Inferior parietal cortex (tissue), 1 donor: ENCODE measurements at regions not wholly inside any gene's neighbourhood (a gene's known extent, or its start where the extent isn't known, plus 50 kb on each side); places are given as distances from the start of the nearest gene placed in this dataset.

Source experiments
- DNase-seq: peaks from one replicate; pipeline ENCODE4 v3.0.0-alpha.2; 2016; ENCODE audit errors: extremely low spot score

- no peak for DNase-seq
Measured at GRCh38 chr4:141783770-141784169, 147.4 kb downstream of the IL15 start.

DNA sequence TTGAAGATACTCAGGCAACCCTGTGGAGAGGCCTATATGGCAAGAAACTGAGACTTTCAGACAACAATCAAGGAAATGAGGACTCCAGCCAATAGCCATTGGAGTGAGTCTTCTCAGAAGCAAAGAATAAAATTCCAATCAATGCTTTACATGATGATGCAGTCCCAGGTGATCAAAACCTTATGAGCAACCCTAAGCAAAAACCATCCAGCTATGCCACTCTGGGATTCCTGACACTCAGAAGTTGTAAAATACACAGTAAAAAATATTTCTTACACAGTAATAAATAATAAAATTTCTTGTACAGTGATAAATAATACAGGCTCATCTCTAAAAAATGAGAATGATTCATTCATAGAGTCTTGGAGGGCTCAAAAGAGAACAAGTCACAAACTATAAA lies 150.6 kb downstream of the IL15 start:
- DNase-seq, result no peak

DNA sequence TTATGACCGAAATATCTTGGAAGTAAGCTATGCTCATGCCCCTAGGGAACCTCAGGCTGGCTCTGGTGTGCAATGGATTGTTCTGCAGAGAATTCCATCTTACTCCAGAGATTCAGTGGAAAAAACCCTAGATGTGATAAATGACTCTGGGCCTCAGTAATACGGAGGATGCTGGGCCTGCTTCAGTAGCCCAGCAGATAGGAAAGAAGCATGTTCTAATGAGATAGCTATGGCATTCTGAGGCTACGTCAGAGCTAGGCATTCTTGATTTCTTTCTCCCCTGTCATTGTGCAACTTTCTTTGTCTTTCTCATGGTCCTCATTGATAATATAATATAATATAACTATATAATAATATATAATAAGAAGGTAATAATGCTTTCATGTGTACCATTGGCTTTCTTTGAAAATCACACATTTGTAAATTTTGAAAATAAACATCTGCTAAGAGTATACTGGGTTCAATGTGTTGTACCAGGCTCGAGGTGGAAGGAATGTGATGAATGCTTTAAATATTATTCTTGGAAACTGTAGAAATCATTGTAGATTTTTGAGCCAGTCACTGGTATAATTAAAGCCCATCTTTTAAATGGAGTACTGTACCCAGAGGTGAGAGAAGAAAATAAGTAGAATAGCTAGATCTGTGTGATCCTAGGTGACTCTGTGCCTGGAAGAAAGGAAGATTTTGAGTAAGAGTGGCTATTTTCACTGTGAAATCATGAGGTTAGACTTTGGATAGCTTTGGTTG lies 152.0 kb downstream of the IL15 start:
- DNase-seq, result no peak

- DNase-seq, result no peak
Measured at GRCh38 chr4:141789716-141790115, 153.3 kb downstream of the IL15 start.

DNA sequence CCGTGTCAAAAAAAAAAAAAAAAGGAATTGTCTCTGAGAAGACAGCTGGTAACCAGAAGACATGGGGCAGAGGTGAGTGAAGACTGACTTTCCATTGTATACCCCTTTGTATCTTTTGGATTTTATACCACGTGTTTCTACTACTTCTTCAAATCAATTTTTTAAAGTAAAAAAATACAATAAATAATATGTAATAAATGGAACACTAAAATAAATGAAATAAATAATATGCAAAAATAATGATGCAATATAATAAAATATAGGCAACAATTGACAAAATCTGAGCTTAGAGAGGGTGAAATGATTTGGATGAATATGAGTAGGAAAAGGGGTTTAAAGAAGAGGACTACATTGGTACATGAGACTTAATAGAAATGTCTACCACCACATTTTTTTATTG lies 155.8 kb downstream of the IL15 start:
- no peak for DNase-seq

DNA sequence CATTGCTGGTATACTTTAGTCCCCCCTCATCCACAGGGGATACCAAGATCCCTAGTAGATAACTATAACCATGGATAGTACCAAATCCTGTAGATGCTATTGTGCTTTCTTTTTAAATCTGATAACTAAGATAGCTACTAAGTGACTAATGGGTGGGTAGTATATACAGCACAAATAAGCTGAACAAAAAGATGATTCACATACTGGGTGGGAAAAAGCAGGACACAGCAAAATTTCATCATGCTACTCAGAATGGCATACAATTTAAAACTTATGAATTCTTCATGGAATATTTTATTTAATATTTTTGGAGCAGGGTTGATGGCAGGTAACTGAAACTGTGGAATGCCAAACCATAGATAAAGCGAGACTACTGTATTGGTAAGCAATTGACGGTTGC lies 161.6 kb downstream of the IL15 start:
- DNase-seq, result no peak

- no peak for DNase-seq
Measured at GRCh38 chr4:141801558-141801957, 165.2 kb downstream of the IL15 start.

GRCh38 chr4:141802333-141802732 lies 165.9 kb downstream of the IL15 start:
- no peak for DNase-seq

GRCh38 chr4:141804836-141805235 lies 168.5 kb downstream of the IL15 start:
- no peak for DNase-seq

DNA sequence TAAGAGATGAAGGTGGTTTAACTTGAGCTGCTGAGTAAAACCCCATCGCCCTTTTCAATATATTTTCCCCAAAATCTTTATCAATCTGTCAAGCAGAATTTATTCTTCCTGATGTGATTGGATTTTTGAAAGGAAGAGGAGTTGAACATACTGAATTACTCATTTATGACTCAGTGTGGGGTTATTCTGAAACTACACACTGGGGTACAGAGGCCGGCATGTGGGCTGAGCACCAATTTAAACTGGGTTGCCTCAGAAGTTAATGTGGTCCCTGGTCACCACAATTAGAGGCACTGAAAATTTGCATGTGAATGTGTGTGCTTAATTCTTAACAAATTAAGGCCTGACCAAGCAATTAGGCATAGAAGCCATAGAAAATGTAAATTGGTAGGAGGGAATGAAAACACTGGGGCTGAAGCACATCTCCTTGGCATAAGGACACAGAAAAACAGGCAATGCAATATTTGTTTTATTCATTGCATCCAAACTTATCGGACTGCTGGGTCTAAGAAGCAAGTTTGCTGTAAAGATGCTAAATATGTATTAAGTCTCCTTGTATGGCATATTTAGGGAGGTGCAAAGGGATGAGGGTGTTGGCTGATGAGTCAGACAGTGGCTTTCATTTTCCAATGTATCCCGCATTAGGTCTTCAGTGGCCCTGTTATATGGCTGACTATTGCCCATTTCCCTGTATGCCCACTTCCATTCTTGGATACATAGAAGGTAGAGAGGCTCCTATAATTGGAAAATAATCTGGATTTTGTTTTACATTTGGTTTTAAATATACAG lies 170.9 kb downstream of the IL15 start:
- DNase-seq, result no peak

DNA sequence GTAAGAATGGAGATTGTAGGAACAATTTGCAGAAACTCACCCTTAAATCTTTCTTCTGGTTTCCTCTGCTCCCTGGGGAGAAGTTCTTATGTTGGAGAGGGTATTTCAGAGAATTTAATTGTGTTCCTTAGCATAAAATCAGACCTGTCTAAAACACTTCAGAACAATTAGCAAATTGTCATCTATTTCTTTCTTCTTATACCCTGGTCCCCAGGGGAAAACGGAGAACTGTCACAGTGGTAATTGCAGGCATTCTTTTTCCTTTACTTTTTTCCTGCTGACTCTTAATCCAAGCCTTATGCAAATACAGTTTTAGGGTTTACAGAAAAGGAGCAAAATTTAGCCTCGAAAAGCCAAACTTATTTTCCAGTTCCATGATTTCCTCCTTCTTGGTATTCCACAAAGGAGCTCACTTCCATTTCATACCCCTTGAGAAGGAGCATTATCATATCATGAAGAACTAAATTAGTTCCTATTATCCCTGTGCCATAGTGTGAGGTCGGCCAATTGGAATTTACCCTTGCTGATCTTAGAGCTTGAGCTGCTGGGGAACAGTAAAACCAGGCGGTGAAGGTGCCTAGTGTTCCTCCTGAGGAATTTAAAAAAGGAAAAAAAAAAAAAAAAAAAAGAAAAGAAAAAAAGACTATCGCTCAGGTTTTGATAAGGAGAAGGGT lies 173.8 kb downstream of the IL15 start:
- DNase-seq, result no peak

DNA sequence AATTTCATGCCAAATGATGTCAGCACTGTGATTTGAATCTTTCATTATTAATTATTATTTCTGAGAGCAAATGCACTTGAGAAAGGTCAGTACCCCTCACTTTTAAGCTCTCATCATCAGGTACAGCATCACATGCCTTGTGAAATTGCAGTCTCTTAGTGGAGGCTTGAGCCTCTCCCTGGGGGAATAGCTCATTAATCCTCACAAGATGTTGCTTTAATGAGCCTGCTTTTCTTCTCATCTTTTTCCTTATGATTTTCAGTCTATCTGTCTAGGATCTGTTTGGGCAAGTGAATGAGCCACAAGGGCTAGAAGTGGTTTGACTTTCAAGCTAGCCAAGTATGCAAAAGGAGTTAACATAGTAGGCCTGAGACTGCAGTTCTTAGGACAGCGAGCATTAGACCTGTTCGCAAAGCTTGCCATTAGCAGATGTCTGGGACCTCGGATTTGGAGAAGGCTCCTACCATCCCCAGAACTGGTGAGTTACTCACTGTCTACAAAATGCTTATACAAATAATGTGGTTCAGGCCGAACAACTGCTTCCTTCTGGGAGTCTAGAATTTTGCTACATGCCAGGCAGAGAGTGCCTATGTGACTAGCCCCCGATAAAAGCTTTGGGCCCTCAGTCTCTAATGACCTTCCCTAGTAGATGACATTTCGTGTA lies 174.5 kb downstream of the IL15 start:
- DNase-seq, result no peak

- no peak for DNase-seq
Measured at GRCh38 chr4:141812158-141812557, 175.8 kb downstream of the IL15 start.

DNA sequence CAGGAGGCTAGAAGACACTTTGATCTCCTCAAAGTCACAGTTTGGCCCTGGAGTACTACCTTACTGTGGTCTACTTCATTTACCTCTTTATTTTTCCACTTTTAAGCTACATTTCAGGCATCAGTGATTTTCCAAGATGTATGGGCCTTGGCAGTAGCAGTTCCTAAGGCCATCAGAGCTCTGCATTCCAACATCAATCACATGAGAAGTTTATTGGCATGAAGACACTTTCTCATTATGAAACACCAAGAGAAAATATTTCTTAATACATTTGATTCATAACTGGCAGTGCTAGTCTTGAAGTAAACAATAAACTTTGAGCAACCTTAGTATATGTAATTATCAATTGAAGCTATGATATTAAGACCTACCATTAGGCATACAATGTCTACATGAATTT lies 178.1 kb downstream of the IL15 start:
- DNase-seq, result no peak

- DNase-seq, result no peak
Measured at GRCh38 chr4:141815646-141816045, 179.3 kb downstream of the IL15 start.

- no peak for DNase-seq
Measured at GRCh38 chr4:141826260-141826659, 189.9 kb downstream of the IL15 start.

DNA sequence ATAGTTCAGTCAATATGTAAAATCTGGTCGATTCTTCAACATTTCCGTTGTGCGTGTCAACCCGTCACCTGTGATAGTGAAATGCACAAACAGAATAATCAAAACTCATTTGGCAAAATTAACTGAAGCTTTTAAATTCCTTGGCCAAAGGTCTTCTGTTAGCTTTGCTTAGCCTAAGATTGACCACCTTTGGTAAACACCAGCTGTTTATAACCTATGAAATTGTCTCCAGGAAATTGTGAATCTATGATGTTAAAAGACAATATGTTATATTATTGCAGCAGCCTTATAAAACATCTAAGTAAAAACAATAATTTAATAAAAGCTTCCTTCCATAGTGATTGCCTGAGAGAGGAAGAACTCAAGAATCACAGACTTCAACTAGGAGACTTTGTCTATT lies 196.8 kb downstream of the IL15 start:
- no peak for DNase-seq

- no peak for DNase-seq
Measured at GRCh38 chr4:141840299-141840986, 204.1 kb downstream of the IL15 start.

DNA sequence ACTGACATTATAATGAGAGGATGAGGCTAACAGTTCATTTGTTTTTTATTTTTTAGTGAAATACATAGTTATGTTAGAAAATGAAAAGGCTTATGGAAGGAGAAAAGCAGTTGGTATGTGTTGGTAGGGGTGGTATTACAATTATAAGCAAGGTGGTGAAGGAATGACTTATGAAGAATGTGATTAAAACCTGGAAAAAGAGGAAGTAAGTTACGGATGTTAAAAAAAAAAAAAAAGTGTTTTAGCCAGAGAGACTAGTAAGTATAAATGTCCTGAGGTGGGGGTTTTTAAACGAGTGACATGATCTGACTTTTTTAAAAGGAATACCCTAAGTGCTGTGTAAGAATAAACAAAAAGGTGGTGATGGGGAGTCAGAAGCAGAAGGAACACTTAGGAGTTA lies 206.8 kb downstream of the IL15 start:
- DNase-seq, result no peak

GRCh38 chr4:141845901-141846300 lies 209.5 kb downstream of the IL15 start:
- DNase-seq, result no peak

- DNase-seq, result no peak
Measured at GRCh38 chr4:141849367-141849766, 213.0 kb downstream of the IL15 start.

GRCh38 chr4:141849778-141850177 lies 213.4 kb downstream of the IL15 start:
- DNase-seq, result peak; percentile 53
